ENCODE measurements at regions not wholly inside any gene's neighbourhood (a gene's known extent, or its start where the extent isn't known, plus 50 kb on each side); places are given as distances from the start of the nearest gene placed in this dataset.

GRCh38 chr9:88833946-88834345 is 157.3 kb upstream of the S1PR3 start:
- POLR2A ChIA-PET = no interaction called here
- H2AFZ ChIP-seq (ENCODE audit: low read length) = no peak overlapping the region
- no peaks in the 10 kb centered on the region for H4K20me1 ChIP-seq (ENCODE audit: insufficient read depth, low read length)
- intact Hi-C loops (cut with micrococcal nuclease; ENCODE audit: unreplicated experiment) = no loop called here
- no peaks in the 10 kb centered on the region for H3K9me2 ChIP-seq (ENCODE audit: insufficient read depth, low read length)
- no peak overlapping the region for H3K4me3 ChIP-seq (ENCODE audit: low read depth, low read length, poor library complexity, severe bottlenecking)
- H3K27ac ChIP-seq (ENCODE audit: low read depth, low read length, poor library complexity, severe bottlenecking) = no peak overlapping the region
- peaks cover 6% of the 10 kb centered on the region for H3K4me1 ChIP-seq (ENCODE audit: insufficient read depth, low read length, poor library complexity, severe bottlenecking)
- no peaks in the 10 kb centered on the region for H3K79me2 ChIP-seq (ENCODE audit: insufficient read depth, low read depth, low read length)
- no peaks in the 10 kb centered on the region for H3K36me3 ChIP-seq (ENCODE audit: insufficient read depth, low read length)
- H3K4me2 ChIP-seq (ENCODE audit: low read length) = no peak overlapping the region
- H3K9me3 ChIP-seq (ENCODE audit: low read length) = no peaks in the 10 kb centered on the region
- CTCF ChIA-PET (ENCODE audit: unreplicated experiment) = no interaction called here
- TF ChIP-seq, protein P1, sequence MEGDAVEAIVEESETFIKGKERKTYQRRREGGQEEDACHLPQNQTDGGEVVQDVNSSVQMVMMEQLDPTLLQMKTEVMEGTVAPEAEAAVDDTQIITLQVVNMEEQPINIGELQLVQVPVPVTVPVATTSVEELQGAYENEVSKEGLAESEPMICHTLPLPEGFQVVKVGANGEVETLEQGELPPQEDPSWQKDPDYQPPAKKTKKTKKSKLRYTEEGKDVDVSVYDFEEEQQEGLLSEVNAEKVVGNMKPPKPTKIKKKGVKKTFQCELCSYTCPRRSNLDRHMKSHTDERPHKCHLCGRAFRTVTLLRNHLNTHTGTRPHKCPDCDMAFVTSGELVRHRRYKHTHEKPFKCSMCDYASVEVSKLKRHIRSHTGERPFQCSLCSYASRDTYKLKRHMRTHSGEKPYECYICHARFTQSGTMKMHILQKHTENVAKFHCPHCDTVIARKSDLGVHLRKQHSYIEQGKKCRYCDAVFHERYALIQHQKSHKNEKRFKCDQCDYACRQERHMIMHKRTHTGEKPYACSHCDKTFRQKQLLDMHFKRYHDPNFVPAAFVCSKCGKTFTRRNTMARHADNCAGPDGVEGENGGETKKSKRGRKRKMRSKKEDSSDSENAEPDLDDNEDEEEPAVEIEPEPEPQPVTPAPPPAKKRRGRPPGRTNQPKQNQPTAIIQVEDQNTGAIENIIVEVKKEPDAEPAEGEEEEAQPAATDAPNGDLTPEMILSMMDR (conservative IDR thresholded peaks at IDR 0.05; ENCODE audit: low read length) = no peak
- TF ChIP-seq EZH2phosphoT487 (IDR thresholded peaks at IDR 0.05; ENCODE audit: borderline replicate concordance, low read depth, low read length) = no peak
- no peak for DNase-seq (ENCODE audit: low spot score)
- BruUV-seq (replicated peaks) = no TSS peak

GRCh38 chr9:88835038-88835466 is 156.2 kb upstream of the S1PR3 start:
- peak; percentile 28 for DNase-seq (ENCODE audit: low spot score)
- ChIA-PET CTCF (ENCODE audit: unreplicated experiment) (no interaction called here), POLR2A (interaction anchor here (0.7 kb wide), 2 partner anchors 12 to 868 kb away, joined by 3 read pairs; no protein-coding TSS in a partner anchor)
- Histone ChIP-seq H3K36me3 (ENCODE audit: insufficient read depth, low read length) (no peaks in the 10 kb centered on the region), H4K20me1 (ENCODE audit: insufficient read depth, low read length) (no peaks in the 10 kb centered on the region), H3K79me2 (ENCODE audit: insufficient read depth, low read depth, low read length) (no peaks in the 10 kb centered on the region), H3K9me3 (ENCODE audit: low read length) (no peaks in the 10 kb centered on the region), H3K4me2 (ENCODE audit: low read length) (no peak overlapping the region), H3K4me1 (ENCODE audit: insufficient read depth, low read length, poor library complexity, severe bottlenecking) (peaks cover 6% of the 10 kb centered on the region), H3K9me2 (ENCODE audit: insufficient read depth, low read length) (no peaks in the 10 kb centered on the region), H3K4me3 (ENCODE audit: low read depth, low read length, poor library complexity, severe bottlenecking) (no peak overlapping the region), H2AFZ (ENCODE audit: low read length) (no peak overlapping the region), H3K27ac (ENCODE audit: low read depth, low read length, poor library complexity, severe bottlenecking) (no peak overlapping the region)
- TF ChIP-seq EZH2phosphoT487 (IDR thresholded peaks at IDR 0.05; ENCODE audit: borderline replicate concordance, low read depth, low read length) = no peak
- TF ChIP-seq, protein P1 (conservative IDR thresholded peaks at IDR 0.05; ENCODE audit: low read length) = no peak
- no TSS peak for BruUV-seq (replicated peaks)
- intact Hi-C loops (cut with micrococcal nuclease; ENCODE audit: unreplicated experiment) = no loop called here

- no peak for DNase-seq (ENCODE audit: low spot score)
- no peak overlapping the region for H3K27ac ChIP-seq (ENCODE audit: low read depth, low read length, poor library complexity, severe bottlenecking)
- BruUV-seq (replicated peaks) = no TSS peak
- H3K4me1 ChIP-seq (ENCODE audit: insufficient read depth, low read length, poor library complexity, severe bottlenecking) = peaks cover 6% of the 10 kb centered on the region
- intact Hi-C loops (cut with micrococcal nuclease; ENCODE audit: unreplicated experiment) = no loop called here
- no peaks in the 10 kb centered on the region for H3K36me3 ChIP-seq (ENCODE audit: insufficient read depth, low read length)
- ChIA-PET POLR2A (no interaction called here), CTCF (ENCODE audit: unreplicated experiment) (no interaction called here)
- H2AFZ ChIP-seq (ENCODE audit: low read length) = no peak overlapping the region
- no peak overlapping the region for H3K4me3 ChIP-seq (ENCODE audit: low read depth, low read length, poor library complexity, severe bottlenecking)
- no peaks in the 10 kb centered on the region for H3K9me2 ChIP-seq (ENCODE audit: insufficient read depth, low read length)
- no peak overlapping the region for H3K4me2 ChIP-seq (ENCODE audit: low read length)
- no peaks in the 10 kb centered on the region for H4K20me1 ChIP-seq (ENCODE audit: insufficient read depth, low read length)
- TF ChIP-seq EZH2phosphoT487 (IDR thresholded peaks at IDR 0.05; ENCODE audit: borderline replicate concordance, low read depth, low read length) = no peak
- TF ChIP-seq, protein P1 (conservative IDR thresholded peaks at IDR 0.05; ENCODE audit: low read length) = no peak
- H3K79me2 ChIP-seq (ENCODE audit: insufficient read depth, low read depth, low read length) = no peaks in the 10 kb centered on the region
- no peaks in the 10 kb centered on the region for H3K9me3 ChIP-seq (ENCODE audit: low read length)
Observed at GRCh38 chr9:88835772-88836171, 155.5 kb upstream of the S1PR3 start.

Data from OCI-LY7 (cell line).